ENCODE measurements at regions not wholly inside any gene's neighbourhood (a gene's known extent, or its start where the extent isn't known, plus 50 kb on each side); places are given as distances from the start of the nearest gene placed in this dataset.

DNA sequence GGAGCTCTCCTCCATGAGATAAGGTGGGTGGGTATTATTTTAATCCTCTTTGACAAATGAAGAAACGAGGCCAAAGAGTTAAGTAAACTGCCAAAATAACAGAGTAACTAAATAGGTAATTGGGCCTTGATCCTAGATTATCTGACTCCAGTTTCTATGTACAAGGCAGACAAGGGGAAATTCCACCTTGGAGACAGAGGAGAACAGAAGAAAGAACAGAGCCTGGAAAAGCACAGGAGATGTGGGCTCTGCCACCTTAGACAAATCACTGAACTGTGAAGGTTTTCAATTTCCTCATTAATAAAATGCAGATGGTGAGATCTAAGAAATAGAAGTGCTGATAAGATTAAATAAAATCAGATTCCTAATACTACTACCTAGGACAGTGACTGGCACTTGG, 310.2 kb upstream of the TLE3 start:
- TF ChIP-seq, protein P1, sequence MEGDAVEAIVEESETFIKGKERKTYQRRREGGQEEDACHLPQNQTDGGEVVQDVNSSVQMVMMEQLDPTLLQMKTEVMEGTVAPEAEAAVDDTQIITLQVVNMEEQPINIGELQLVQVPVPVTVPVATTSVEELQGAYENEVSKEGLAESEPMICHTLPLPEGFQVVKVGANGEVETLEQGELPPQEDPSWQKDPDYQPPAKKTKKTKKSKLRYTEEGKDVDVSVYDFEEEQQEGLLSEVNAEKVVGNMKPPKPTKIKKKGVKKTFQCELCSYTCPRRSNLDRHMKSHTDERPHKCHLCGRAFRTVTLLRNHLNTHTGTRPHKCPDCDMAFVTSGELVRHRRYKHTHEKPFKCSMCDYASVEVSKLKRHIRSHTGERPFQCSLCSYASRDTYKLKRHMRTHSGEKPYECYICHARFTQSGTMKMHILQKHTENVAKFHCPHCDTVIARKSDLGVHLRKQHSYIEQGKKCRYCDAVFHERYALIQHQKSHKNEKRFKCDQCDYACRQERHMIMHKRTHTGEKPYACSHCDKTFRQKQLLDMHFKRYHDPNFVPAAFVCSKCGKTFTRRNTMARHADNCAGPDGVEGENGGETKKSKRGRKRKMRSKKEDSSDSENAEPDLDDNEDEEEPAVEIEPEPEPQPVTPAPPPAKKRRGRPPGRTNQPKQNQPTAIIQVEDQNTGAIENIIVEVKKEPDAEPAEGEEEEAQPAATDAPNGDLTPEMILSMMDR (IDR thresholded peaks at IDR 0.05), result no peak
- no peak for TF ChIP-seq POLR2A (IDR thresholded peaks at IDR 0.05)
- Histone ChIP-seq H3K9me3 (peaks cover 0 to 3% (median 0%) of the 10 kb centered on the region in 4 donors), H3K4me3 (no peak overlapping the region), H3K27me3 (no peaks in the 10 kb centered on the region), H3K36me3 (no peaks in the 10 kb centered on the region), H3K27ac (no peak overlapping the region), H3K4me1 (peaks cover 0 to 5% (median 0%) of the 10 kb centered on the region in 4 donors)
- DNase-seq, result no peak

DNA sequence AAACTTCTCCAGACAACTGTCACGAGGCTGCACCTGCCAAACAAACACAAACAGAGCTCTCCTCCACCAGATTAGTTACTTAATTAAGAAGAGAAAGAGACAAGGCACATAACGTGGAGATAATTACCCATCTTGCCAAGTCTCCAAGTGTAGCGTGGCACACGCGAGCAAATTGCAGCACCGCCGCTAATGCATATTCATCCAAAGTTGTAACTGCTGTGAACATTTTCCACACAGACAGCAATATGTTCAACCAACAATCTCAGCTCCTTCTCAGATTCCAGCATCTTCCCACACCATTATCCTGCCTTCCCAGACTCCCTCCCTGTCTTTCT, 309.6 kb upstream of the TLE3 start:
- peak in 1 of 3 donors; percentile 19 for DNase-seq
- no peaks in the 10 kb centered on the region for H3K27me3 ChIP-seq
- no peaks in the 10 kb centered on the region for H3K36me3 ChIP-seq
- H3K4me1 ChIP-seq, result peaks cover 0 to 2% (median 0%) of the 10 kb centered on the region in 4 donors
- no peak overlapping the region for H3K4me3 ChIP-seq
- H3K9me3 ChIP-seq, result peaks cover 0 to 3% (median 0%) of the 10 kb centered on the region in 4 donors
- TF ChIP-seq, protein P1 (IDR thresholded peaks at IDR 0.05), result no peak
- no peak for TF ChIP-seq POLR2A (IDR thresholded peaks at IDR 0.05)
- no peak overlapping the region for H3K27ac ChIP-seq

DNA sequence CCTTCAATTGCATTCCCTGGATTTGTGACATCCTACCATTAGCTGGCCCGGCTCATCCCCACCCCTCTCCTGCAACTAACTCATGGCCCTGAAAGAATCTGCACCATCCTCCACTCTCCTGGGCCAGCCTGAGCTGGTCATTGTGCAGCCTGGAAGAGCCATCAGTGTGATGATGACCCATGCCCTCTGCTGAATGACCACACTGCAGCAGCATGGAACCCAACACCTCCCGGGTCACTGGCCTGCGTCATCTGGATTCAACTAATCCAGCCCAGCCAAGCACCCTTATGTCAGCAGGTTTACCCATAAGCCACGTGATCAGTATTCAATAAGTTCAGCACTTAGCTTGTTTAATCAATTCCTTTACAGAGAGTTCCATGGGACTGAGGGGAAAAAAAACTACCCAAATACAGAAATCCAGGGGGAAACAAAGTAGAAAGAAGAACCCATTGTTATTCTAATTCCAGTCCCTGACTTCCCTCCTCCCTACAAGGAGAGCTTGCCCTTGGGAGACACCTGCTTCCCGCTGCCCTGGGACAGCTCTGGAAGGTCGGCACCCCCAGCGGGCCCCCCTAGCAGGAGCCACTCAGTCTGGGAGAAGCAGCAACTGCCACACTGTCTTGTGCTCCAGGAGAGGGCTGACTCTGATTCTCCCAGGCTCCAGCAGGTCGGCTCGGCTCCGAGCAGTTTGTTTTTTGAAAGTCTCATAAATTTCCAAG, 309.1 kb upstream of the TLE3 start:
- H3K4me1 ChIP-seq, result no peaks in the 10 kb centered on the region
- no peak overlapping the region for H3K27ac ChIP-seq
- DNase-seq, result peak in 1 of 3 donors; percentile 6
- H3K9me3 ChIP-seq, result peaks cover 0 to 3% (median 0%) of the 10 kb centered on the region in 4 donors
- H3K27me3 ChIP-seq, result no peaks in the 10 kb centered on the region
- no peaks in the 10 kb centered on the region for H3K36me3 ChIP-seq
- H3K4me3 ChIP-seq, result no peak overlapping the region
- TF ChIP-seq, protein P1 (IDR thresholded peaks at IDR 0.05), result no peak
- TF ChIP-seq POLR2A (IDR thresholded peaks at IDR 0.05), result no peak

DNA sequence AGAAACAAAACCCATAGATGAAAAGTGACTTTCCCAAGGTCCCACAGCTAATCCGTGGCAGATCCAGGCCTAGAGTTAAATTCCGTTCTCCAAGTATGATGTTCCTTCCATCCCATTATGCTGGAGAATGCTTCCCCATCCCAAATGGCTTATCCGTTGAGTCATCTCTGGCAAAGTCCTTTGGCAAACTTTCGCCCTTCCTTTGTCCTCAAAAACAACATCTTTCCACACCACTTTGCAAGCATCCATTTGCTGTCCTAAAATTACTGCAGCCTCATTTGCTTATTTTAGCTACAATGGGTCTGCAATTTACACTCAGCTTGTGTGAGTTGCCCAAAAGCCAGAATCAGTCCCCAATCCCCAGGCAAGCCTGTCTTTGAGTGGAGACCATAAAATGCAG, 304.0 kb upstream of the TLE3 start:
- no peaks in the 10 kb centered on the region for H3K4me1 ChIP-seq
- H3K27ac ChIP-seq, result no peak overlapping the region
- H3K4me3 ChIP-seq, result no peak overlapping the region
- DNase-seq, result no peak
- H3K9me3 ChIP-seq, result no peaks in the 10 kb centered on the region
- no peak for TF ChIP-seq POLR2A (IDR thresholded peaks at IDR 0.05)
- TF ChIP-seq, protein P1 (IDR thresholded peaks at IDR 0.05), result no peak
- no peaks in the 10 kb centered on the region for H3K27me3 ChIP-seq
- H3K36me3 ChIP-seq, result no peaks in the 10 kb centered on the region

DNA sequence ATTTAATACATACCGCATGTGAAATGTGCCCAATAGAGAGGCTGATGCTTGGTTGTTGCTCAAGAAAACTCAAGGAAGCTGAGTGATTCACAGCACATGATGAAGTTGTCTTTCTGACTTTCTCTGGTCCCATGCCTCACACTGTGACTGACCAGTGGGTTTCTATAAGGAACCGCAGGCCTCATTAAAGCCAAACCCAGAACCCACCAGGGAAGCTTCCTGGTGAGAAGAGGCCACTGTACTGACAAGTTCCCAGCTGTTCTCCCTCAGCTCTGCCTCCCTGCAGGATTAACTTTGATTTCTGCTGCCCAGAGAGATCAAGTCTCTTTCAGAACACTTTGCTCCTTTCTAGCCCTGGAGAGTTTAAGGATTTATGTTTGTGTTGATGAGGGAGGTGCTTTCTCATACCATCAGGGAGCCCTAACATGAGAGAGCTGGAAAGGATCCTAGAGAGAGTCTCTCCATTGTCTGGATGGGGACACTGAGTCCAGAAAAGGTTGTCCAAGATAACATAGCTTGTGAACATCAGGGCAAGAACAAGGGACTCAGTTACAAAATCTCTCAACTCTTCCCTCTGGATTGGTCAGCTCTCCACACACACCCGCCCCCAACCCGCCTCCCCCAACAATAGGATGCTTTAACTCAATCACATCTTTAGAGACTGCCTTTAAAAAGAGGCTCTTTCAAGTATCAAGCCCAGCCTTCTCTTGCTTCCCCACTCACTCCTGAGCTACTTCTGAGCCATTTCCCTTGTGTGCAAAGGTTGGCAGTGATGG, 303.2 kb upstream of the TLE3 start:
- Histone ChIP-seq H3K27ac (no peak overlapping the region), H3K9me3 (no peaks in the 10 kb centered on the region), H3K27me3 (no peaks in the 10 kb centered on the region), H3K36me3 (no peaks in the 10 kb centered on the region), H3K4me1 (no peaks in the 10 kb centered on the region), H3K4me3 (no peak overlapping the region)
- no peak for DNase-seq
- TF ChIP-seq, protein P1 (IDR thresholded peaks at IDR 0.05), result no peak
- TF ChIP-seq POLR2A (IDR thresholded peaks at IDR 0.05), result no peak
